GM12878 (cell line): ENCODE measurements at regions not wholly inside any gene's neighbourhood (a gene's known extent, or its start where the extent isn't known, plus 50 kb on each side); places are given as distances from the start of the nearest gene placed in this dataset.

Experiments used
- BCL11A ChIP-seq: IDR thresholded peaks from 2 replicates; pipeline ENCODE4 v1.6.1; 2011; ENCODE audit warnings: low read depth, low read length
- CBFB ChIP-seq: IDR thresholded peaks from 2 replicates; pipeline ENCODE4 v1.6.1; 2016; ENCODE audit warnings: antibody characterized with exemption, low read depth
- EZH2 ChIP-seq: IDR thresholded peaks from 2 replicates; pipeline ENCODE4 v1.6.1; 2012; ENCODE audit warnings: low read depth, mild to moderate bottlenecking, control low read depth, inconsistent platforms, low read length, borderline replicate concordance; ENCODE audit not compliant: control insufficient read depth
- POLR2A ChIP-seq: IDR thresholded peaks from 2 replicates; pipeline ENCODE4 v1.6.1; 2011; ENCODE audit warnings: low read depth, mild to moderate bottlenecking, low read length
- SIN3A ChIP-seq: IDR thresholded peaks from 2 replicates; pipeline ENCODE4 v1.6.1; 2012; ENCODE audit warnings: low read depth, low read length, improper control_type of control experiment
- SPI1 ChIP-seq: IDR thresholded peaks from 2 replicates; pipeline ENCODE4 v1.6.1; 2011; ENCODE audit warnings: low read depth, mild to moderate bottlenecking, low read length, moderate library complexity, borderline replicate concordance; ENCODE audit not compliant: insufficient read depth
- YY1 ChIP-seq: IDR thresholded peaks from 2 replicates; pipeline ENCODE4 v1.6.1; 2011; ENCODE audit warnings: low read depth, mild to moderate bottlenecking, low read length
- TF ChIP-seq, protein P1 (sequence below), 3 experiments: IDR thresholded peaks in 2 of 3; conservative IDR thresholded peaks in 1 of 3; 2 replicates each; pipeline ENCODE4 v1.5.1; 2011; ENCODE audit warnings: low read depth in 3 of 3, low read length in 3 of 3, mild to moderate bottlenecking in 3 of 3, control low read depth in 2 of 3, moderate library complexity in 2 of 3, inconsistent platforms in 1 of 3, mixed read lengths in 1 of 3; ENCODE audit not compliant: control insufficient read depth in 2 of 3, insufficient read depth in 1 of 3; ENCODE audit errors: extremely low read depth in 1 of 3
- TF ChIP-seq, protein P2 (sequence below): IDR thresholded peaks from 2 replicates; pipeline ENCODE4 v1.6.1; 2011; ENCODE audit warnings: low read depth, low read length, improper control_type of control experiment, borderline replicate concordance
- TF ChIP-seq, protein P3 (sequence below): IDR thresholded peaks from 2 replicates; pipeline ENCODE4 v1.6.1; 2011; ENCODE audit warnings: low read depth, mild to moderate bottlenecking, low read length, moderate library complexity, borderline replicate concordance; ENCODE audit errors: extremely low read depth

DNA sequence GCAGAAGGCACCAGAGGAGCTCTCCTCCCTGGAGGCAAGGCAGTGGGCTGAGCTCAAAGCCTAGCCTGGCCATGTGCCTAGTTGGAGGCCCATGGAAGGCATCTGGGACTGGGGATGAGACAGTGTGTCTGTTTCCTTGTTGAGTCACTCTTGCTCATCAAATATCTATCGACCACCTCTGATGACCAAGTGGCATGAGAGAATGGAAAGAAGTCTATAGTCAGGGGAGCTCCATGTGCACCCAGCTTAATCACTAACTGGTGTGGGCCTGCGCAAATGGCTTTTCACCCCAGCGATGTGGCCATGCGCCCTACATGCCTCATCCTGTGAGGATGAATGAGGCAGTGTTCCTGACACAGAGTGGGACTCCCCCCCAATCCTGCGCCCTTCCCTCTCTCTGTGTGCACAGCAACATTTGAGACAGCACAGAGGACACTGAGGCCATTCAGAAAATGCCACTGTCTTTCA is 229.9 kb downstream of the RPS24 start:
- TF ChIP-seq CBFB: no peak
- TF ChIP-seq, protein P1, sequence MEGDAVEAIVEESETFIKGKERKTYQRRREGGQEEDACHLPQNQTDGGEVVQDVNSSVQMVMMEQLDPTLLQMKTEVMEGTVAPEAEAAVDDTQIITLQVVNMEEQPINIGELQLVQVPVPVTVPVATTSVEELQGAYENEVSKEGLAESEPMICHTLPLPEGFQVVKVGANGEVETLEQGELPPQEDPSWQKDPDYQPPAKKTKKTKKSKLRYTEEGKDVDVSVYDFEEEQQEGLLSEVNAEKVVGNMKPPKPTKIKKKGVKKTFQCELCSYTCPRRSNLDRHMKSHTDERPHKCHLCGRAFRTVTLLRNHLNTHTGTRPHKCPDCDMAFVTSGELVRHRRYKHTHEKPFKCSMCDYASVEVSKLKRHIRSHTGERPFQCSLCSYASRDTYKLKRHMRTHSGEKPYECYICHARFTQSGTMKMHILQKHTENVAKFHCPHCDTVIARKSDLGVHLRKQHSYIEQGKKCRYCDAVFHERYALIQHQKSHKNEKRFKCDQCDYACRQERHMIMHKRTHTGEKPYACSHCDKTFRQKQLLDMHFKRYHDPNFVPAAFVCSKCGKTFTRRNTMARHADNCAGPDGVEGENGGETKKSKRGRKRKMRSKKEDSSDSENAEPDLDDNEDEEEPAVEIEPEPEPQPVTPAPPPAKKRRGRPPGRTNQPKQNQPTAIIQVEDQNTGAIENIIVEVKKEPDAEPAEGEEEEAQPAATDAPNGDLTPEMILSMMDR (IDR thresholded peaks at IDR 0.05 in 2 of 3, conservative IDR thresholded peaks at IDR 0.05 in 1 of 3; ENCODE audit: control insufficient read depth in 2 of 3, extremely low read depth in 1 of 3, insufficient read depth in 1 of 3, low read depth in 3 of 3, low read length in 3 of 3): no peak
- no peak for TF ChIP-seq POLR2A
- TF ChIP-seq EZH2: no peak
- TF ChIP-seq, protein P2, sequence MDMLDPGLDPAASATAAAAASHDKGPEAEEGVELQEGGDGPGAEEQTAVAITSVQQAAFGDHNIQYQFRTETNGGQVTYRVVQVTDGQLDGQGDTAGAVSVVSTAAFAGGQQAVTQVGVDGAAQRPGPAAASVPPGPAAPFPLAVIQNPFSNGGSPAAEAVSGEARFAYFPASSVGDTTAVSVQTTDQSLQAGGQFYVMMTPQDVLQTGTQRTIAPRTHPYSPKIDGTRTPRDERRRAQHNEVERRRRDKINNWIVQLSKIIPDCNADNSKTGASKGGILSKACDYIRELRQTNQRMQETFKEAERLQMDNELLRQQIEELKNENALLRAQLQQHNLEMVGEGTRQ: no peak
- TF ChIP-seq, protein P3, sequence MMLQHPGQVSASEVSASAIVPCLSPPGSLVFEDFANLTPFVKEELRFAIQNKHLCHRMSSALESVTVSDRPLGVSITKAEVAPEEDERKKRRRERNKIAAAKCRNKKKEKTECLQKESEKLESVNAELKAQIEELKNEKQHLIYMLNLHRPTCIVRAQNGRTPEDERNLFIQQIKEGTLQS: no peak
- no peak for TF ChIP-seq BCL11A
- no peak for TF ChIP-seq YY1
- no peak for TF ChIP-seq SPI1
- TF ChIP-seq SIN3A: no peak
